GM20000 (cell line): ENCODE measurements at regions not wholly inside any gene's neighbourhood (a gene's known extent, or its start where the extent isn't known, plus 50 kb on each side); places are given as distances from the start of the nearest gene placed in this dataset.

Experiments
- DNase-seq: peaks from one replicate; pipeline ENCODE4 v3.0.0; 2012; ENCODE audit warnings: low spot score
- TF ChIP-seq, protein P1 (sequence below): IDR thresholded peaks from 2 replicates; pipeline ENCODE4 v1.5.1; 2012; ENCODE audit warnings: mild to moderate bottlenecking, control low read depth; ENCODE audit errors: extremely low read depth, missing control alignments

DNA sequence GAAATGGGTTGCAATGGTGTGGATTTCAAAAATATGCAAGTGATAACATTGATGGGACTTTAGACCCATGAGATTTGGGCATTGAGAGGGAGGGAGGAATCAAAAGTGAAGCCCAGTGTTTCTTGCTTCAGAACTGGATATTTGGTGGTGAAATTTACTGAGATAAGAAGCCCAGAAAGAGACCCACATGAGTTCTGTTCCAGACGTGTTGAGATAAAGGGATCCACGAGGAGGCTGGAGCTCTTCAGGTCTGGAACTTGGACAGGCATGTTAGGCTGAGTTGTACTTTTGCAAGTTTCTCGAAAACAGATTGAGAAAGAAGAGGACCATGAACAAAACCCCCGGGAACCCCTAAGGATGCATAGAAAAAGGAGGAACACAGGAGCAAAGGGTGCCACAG is 290.2 kb downstream of the MEX3B start:
- TF ChIP-seq, protein P1, sequence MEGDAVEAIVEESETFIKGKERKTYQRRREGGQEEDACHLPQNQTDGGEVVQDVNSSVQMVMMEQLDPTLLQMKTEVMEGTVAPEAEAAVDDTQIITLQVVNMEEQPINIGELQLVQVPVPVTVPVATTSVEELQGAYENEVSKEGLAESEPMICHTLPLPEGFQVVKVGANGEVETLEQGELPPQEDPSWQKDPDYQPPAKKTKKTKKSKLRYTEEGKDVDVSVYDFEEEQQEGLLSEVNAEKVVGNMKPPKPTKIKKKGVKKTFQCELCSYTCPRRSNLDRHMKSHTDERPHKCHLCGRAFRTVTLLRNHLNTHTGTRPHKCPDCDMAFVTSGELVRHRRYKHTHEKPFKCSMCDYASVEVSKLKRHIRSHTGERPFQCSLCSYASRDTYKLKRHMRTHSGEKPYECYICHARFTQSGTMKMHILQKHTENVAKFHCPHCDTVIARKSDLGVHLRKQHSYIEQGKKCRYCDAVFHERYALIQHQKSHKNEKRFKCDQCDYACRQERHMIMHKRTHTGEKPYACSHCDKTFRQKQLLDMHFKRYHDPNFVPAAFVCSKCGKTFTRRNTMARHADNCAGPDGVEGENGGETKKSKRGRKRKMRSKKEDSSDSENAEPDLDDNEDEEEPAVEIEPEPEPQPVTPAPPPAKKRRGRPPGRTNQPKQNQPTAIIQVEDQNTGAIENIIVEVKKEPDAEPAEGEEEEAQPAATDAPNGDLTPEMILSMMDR = no peak
- no peak for DNase-seq

DNA sequence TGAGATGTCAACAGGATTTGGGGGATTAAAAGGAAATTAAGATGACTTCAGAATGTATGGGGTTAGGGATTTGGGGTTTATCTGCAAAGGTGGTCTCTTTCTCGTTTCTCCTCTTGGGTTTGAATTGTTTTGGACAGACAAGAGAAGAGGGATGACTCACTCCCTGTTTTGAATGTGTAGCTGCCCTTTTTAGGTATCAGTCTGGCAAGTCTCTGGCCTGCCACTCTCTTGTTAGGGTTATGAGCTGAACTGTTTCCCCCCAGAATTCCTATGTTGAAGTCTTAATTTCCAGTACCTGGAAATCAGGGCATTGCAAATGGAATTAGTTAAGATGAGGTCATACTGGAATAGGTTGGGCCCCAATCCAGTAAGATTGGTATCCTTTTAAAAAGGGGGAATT is 291.7 kb downstream of the MEX3B start:
- TF ChIP-seq, protein P1 = no peak
- DNase-seq = no peak

DNA sequence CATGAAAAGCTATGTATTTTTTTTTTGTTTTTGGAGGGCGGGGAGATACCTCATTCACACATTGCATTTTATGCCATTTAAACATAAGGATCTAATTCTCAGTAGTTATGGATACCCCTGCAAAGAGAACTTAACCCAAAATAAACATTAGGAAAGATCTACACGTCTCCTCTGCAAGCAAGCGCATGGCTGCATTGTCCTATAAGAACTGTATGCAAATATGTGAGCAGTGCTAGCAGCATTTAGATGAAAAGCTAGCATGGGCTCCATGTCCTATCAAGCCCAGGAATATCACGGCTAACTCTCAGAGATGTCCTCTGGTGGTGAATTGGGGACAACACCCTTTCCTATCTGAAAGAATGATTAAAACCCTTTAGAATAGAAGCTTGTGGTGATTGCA is 292.8 kb downstream of the MEX3B start:
- TF ChIP-seq, protein P1 = no peak
- DNase-seq = no peak

DNA sequence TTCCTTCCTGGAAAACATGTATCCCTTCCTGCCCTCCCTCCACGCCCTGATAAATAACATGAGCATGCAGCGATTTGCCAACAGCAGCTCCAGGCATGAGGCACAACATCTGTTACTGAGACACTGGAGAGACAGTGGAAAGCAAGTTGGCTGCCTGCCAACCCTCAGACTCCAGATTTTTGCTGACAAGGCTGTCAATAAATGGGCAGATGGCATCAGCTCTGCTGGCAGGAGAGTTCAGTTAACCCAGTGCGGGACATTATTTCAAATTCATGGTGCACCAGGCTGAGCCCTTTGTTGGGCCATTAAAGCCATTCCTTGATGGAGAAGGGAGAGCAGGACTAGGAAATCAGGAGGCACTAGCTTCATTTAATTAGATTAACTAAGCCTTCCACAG is 293.3 kb downstream of the MEX3B start:
- TF ChIP-seq, protein P1 = no peak
- DNase-seq = no peak

DNA sequence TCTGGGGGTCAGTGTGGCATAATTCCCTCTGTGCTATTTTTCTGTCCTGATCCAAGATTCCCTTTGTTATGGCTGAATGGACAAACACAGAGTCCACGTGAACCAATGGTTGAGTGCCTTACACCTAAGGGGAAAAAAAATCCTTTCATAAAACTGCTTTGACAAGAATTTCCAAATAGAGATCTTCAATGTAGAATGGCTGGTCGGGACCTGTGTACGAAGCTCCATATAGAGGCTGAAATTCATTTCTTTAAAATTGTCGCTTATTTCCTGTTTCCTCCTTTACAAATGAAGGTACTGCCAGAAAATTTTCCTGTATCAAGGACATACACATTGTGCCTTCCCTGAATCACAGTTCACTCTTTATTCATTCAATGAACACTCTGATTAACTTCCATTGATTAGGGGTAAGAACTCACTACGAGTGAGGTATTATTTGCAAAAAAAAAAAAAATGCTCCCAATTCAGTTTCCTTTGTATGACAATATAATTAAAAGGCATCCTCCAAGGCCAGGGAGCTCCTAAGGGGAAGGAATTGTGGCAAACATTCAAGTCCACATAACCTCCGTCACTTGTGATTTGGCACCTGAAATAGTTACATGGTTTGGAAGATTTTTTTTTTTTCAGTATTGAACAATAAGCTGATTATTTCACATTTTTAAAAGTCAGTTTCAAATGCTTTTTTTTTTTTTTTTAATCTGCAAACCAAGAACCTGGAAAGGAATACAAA is 293.8 kb downstream of the MEX3B start:
- DNase-seq = no peak
- TF ChIP-seq, protein P1 = no peak

DNA sequence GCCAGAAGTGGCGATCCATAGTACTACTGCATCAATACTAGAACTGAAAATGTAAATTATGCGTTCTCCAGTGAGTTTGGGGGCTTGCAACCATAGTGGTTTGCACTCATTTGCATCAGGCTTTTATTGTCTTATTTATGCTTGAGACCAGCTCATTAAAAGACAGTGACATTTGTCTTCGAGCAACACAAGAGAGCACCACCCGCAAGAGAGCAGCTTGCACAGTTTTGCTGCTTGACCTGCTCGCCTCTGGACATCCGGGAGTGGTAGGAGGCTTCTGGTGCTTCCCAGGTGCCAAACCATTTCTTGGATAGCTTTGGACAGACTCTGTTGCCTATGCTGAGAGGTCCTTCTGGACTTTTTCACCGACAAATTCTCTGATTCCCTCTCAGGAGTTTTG is 294.6 kb downstream of the MEX3B start:
- TF ChIP-seq, protein P1 = no peak
- no peak for DNase-seq

DNA sequence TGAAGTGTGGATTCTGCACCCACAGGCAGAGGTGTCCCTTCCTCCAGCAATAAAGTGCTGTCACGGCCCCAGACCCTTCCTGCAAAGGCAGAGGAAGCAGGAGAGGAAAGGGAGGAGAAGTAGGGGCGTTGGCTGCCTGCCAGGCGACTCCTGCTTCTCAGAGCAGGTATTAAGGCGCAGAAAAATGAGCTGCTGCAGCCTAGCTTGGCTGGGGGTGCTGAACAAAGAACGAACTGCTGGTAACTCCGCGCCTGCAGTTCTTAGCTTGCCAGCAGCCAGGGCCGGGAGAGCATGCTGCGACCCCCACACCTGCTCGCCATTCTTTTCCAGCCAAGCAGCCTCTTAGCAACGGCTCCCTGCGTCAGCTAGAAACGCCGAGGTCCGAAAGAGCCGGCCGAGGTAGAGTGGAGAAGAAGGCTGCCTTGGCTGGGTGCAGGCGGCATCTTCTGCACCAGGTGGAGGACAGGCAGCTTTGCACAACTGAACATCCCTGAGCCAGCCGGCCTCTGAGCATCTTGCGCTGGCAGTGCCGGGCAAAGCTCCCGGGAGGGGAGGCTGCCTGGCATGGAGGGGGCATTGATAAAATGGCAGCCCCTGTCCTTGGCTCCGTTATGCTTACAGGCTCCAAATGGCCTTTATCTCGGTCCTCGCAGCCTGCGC is 296.0 kb downstream of the MEX3B start:
- TF ChIP-seq, protein P1 = no peak
- DNase-seq = no peak
